CD4-positive, alpha-beta T cell (primary cell): ENCODE measurements at regions not wholly inside any gene's neighbourhood (a gene's known extent, or its start where the extent isn't known, plus 50 kb on each side); places are given as distances from the start of the nearest gene placed in this dataset.

ENCODE experiments used
- ATAC-seq: fragments of 200-7000 bp; cut with Tn5 transposase; one replicate; pipeline ENCODE4 v1.10.0; 2022; ENCODE audit warnings: mild to moderate bottlenecking; ENCODE audit not compliant: poor library complexity
- CTCF ChIA-PET: fragments of 350-600 bp; sonication (Branson Sonifier 250); formaldehyde crosslinking; loops from one replicate; lab custom pipeline; 2021; ENCODE audit warnings: antibody characterized with exemption, inconsistent platforms; lab: Charles Lee
- POLR2A ChIA-PET: fragments of 350-600 bp; sonication (Branson Sonifier 250); formaldehyde crosslinking; loops from one replicate; lab custom pipeline; 2021; ENCODE audit warnings: antibody characterized with exemption, inconsistent platforms; lab: Charles Lee
- DNase-seq, 14 experiments: peaks; one replicate each; pipeline ENCODE4 v3.0.0-alpha.2; 2013 to 2020; ENCODE audit warnings: mixed read lengths in 2 of 14
- H3K27ac ChIP-seq, 2 donors: one replicate each; pipeline versions ENCODE4 v1.5.1 to v1.7.0; 2013; ENCODE audit warnings: low read length in 2 of 2, low read depth in 1 of 2, mild to moderate bottlenecking in 1 of 2
- H3K27me3 ChIP-seq, 2 experiments: 1 replicate in 1 of 2; 2 replicates in 1 of 2; pipeline versions ENCODE4 v1.6.1 to v1.7.0; 2013; ENCODE audit warnings: low read length in 2 of 2, control low read depth in 1 of 2, mild to moderate bottlenecking in 1 of 2, moderate library complexity in 1 of 2; ENCODE audit not compliant: insufficient read depth in 2 of 2, control insufficient read depth in 1 of 2
- H3K36me3 ChIP-seq: one replicate; pipeline ENCODE4 v1.6.1; 2013; ENCODE audit warnings: low read length, control low read depth; ENCODE audit not compliant: insufficient read depth
- H3K4me1 ChIP-seq: one replicate; pipeline ENCODE4 v1.6.1; 2013; ENCODE audit warnings: low read length, control low read depth; ENCODE audit not compliant: insufficient read depth
- H3K4me3 ChIP-seq: one replicate; pipeline ENCODE4 v1.5.1; 2013; ENCODE audit warnings: mild to moderate bottlenecking, low read length, moderate library complexity
- H3K9me3 ChIP-seq, 2 experiments: 1 replicate in 1 of 2; 2 replicates in 1 of 2; pipeline versions ENCODE4 v1.6.1 to v1.7.0; 2013; ENCODE audit warnings: low read length in 2 of 2, mild to moderate bottlenecking in 2 of 2, control low read depth in 1 of 2, moderate library complexity in 1 of 2; ENCODE audit not compliant: control insufficient read depth in 1 of 2, insufficient read depth in 1 of 2
- H3K27ac Mint-ChIP-seq: one replicate; pipeline ENCODE4 v1.8.0; 2020; ENCODE audit warnings: mixed read lengths
- H3K27me3 Mint-ChIP-seq: one replicate; pipeline ENCODE4 v1.8.0; 2021; ENCODE audit warnings: mixed read lengths
- H3K36me3 Mint-ChIP-seq: one replicate; pipeline ENCODE4 v1.8.0; 2021; ENCODE audit warnings: low read depth, mixed read lengths
- H3K4me1 Mint-ChIP-seq: one replicate; pipeline ENCODE4 v1.8.0; 2021; ENCODE audit warnings: low read depth, mixed read lengths
- H3K4me3 Mint-ChIP-seq: one replicate; pipeline ENCODE4 v1.8.0; 2020; ENCODE audit warnings: mild to moderate bottlenecking, mixed read lengths
- H3K9me3 Mint-ChIP-seq: one replicate; pipeline ENCODE4 v1.8.0; 2020; ENCODE audit warnings: mixed read lengths
- intact Hi-C, 2 experiments: fragments of 100-400 bp; cut with DNase I in 1 of 2; cut with micrococcal nuclease in 1 of 2; formaldehyde crosslinking; loops; one replicate each; pipeline versions ENCODE4 v1.15.1 to v1.9.0; 2023 to 2025; cut with DNase I, micrococcal nuclease
- TF ChIP-seq, protein P1 (sequence below): fragments of 200-600 bp; IDR thresholded peaks from one replicate; pipeline ENCODE4 v1.8.0; 2022; ENCODE audit warnings: antibody characterized with exemption, mild to moderate bottlenecking

DNA sequence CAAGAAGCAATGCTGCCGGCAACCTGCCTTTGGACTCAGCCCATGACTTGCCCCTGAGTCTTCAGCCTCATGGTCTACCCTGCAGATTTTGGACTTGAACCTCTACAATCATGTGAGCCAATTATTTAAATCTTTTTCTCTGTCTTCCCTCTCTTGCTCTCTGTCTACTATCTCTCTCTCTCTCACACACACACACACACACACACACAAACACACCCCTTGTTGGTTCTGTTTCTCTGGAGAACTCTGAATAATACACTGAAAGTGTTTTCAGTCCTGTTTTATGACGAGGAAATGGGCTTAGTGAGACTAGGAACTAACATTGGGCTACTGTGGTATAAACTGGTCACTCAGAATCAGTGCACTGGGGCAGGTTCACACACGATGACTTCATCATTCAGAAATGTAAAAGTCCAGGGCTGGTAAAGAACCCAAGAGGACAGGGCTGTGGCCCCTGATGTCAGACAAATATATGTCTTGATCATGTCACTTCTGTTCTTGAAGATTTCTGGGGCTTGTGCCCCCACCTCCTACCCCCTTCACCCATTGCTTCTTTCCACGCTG lies 266.1 kb upstream of the SIX2 start:
- H3K4me1 ChIP-seq = no peaks in the 10 kb centered on the region
- peaks cover 14% of the 10 kb centered on the region for H3K27me3 Mint-ChIP-seq
- no peaks in the 10 kb centered on the region for H3K36me3 Mint-ChIP-seq
- no peak overlapping the region for H3K27ac ChIP-seq
- no peak overlapping the region for H3K27ac Mint-ChIP-seq
- no peak overlapping the region for H3K4me3 Mint-ChIP-seq
- no peaks in the 10 kb centered on the region for H3K27me3 ChIP-seq
- no peaks in the 10 kb centered on the region for H3K36me3 ChIP-seq
- intact Hi-C loops = no loop called here
- no peak for ATAC-seq
- no peaks in the 10 kb centered on the region for H3K9me3 ChIP-seq
- TF ChIP-seq, protein P1, sequence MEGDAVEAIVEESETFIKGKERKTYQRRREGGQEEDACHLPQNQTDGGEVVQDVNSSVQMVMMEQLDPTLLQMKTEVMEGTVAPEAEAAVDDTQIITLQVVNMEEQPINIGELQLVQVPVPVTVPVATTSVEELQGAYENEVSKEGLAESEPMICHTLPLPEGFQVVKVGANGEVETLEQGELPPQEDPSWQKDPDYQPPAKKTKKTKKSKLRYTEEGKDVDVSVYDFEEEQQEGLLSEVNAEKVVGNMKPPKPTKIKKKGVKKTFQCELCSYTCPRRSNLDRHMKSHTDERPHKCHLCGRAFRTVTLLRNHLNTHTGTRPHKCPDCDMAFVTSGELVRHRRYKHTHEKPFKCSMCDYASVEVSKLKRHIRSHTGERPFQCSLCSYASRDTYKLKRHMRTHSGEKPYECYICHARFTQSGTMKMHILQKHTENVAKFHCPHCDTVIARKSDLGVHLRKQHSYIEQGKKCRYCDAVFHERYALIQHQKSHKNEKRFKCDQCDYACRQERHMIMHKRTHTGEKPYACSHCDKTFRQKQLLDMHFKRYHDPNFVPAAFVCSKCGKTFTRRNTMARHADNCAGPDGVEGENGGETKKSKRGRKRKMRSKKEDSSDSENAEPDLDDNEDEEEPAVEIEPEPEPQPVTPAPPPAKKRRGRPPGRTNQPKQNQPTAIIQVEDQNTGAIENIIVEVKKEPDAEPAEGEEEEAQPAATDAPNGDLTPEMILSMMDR = no peak
- ChIA-PET CTCF (no interaction called here), POLR2A (no interaction called here)
- DNase-seq = no peak
- no peak overlapping the region for H3K4me3 ChIP-seq
- H3K4me1 Mint-ChIP-seq = no peaks in the 10 kb centered on the region
- H3K9me3 Mint-ChIP-seq = no peaks in the 10 kb centered on the region

- POLR2A ChIA-PET = no interaction called here
- CTCF ChIA-PET = no interaction called here
- Mint-ChIP-seq H3K27me3 (peaks cover 15% of the 10 kb centered on the region), H3K36me3 (no peaks in the 10 kb centered on the region), H3K27ac (no peak overlapping the region), H3K4me3 (no peak overlapping the region), H3K4me1 (no peaks in the 10 kb centered on the region), H3K9me3 (no peaks in the 10 kb centered on the region)
- TF ChIP-seq, protein P1 = no peak
- Histone ChIP-seq H3K4me3 (no peak overlapping the region), H3K9me3 (no peaks in the 10 kb centered on the region), H3K27ac (no peak overlapping the region), H3K36me3 (no peaks in the 10 kb centered on the region), H3K27me3 (no peaks in the 10 kb centered on the region), H3K4me1 (no peaks in the 10 kb centered on the region)
- no peak for ATAC-seq
- intact Hi-C loops = no loop called here
- DNase-seq = no peak
Measured at GRCh38 chr2:45274250-45274926, 265.1 kb upstream of the SIX2 start.

- no peaks in the 10 kb centered on the region for H3K36me3 ChIP-seq
- intact Hi-C loops = no loop called here
- Mint-ChIP-seq H3K36me3 (no peaks in the 10 kb centered on the region), H3K27me3 (peaks cover 22% of the 10 kb centered on the region), H3K27ac (no peak overlapping the region), H3K9me3 (no peaks in the 10 kb centered on the region), H3K4me3 (no peak overlapping the region), H3K4me1 (no peaks in the 10 kb centered on the region)
- no peak overlapping the region for H3K4me3 ChIP-seq
- ATAC-seq = no peak
- POLR2A ChIA-PET = no interaction called here
- H3K27me3 ChIP-seq = no peaks in the 10 kb centered on the region
- no peak for DNase-seq
- CTCF ChIA-PET = no interaction called here
- H3K9me3 ChIP-seq = no peaks in the 10 kb centered on the region
- TF ChIP-seq, protein P1 = no peak
- H3K4me1 ChIP-seq = no peaks in the 10 kb centered on the region
- no peak overlapping the region for H3K27ac ChIP-seq
Measured at GRCh38 chr2:45273412-45274249, 264.4 kb upstream of the SIX2 start.
